HepG2 (cell line): ENCODE measurements at regions not wholly inside any gene's neighbourhood (a gene's known extent, or its start where the extent isn't known, plus 50 kb on each side); places are given as distances from the start of the nearest gene placed in this dataset.

Experiments used
- ATAC-seq: fragments of 200-7000 bp; cut with Tn5 transposase; 3 replicates; pipeline ENCODE4 v1.9.1; 2020; ENCODE audit warnings: mild to moderate bottlenecking, moderate library complexity
- BruUV-seq: library from RNA; stranded (reverse); fragments of 400-500 nt; replicated peaks from 2 replicates; lab custom pipeline; 2021; lab: Mats Ljungman, UMichigan
- CTCF ChIA-PET: fragments of 300-600 bp; formaldehyde crosslinking; extraction: SDS; loops from one replicate; lab custom pipeline; 2021; ENCODE audit warnings: low total read pairs, inconsistent platforms, low intra/inter-chr PET ratio; lab: Yijun Ruan, JAX
- POLR2A ChIA-PET: fragments of 350-600 bp; sonication (Branson Sonifier 250); formaldehyde crosslinking; loops from one replicate; lab custom pipeline; 2020; ENCODE audit warnings: antibody characterized with exemption, inconsistent platforms; lab: Yijun Ruan, JAX
- DNase-seq: peaks from one replicate; pipeline ENCODE4 v3.0.0-alpha.2; 2015; ENCODE audit warnings: low spot score
- FAIRE-seq: peaks from 3 replicates; lab custom pipeline; 2011; peaks lifted over from hg19 to GRCh38; lab: Jason Lieb, UNC
- H2AFZ ChIP-seq: one replicate; pipeline ENCODE4 v1.6.1; 2011; ENCODE audit warnings: low read length, inconsistent platforms
- H3K27ac ChIP-seq: fragments of 300-600 bp; 3 replicates; pipeline ENCODE4 v1.8.0; 2011; ENCODE audit warnings: mixed run types, mild to moderate bottlenecking, mixed read lengths, low read length, inconsistent platforms; ENCODE audit not compliant: insufficient read depth; ENCODE audit errors: extremely low read length
- H3K27me3 ChIP-seq, 2 experiments: fragments of 200-600 bp in 1 of 2; 2 replicates in 1 of 2; 3 replicates in 1 of 2; pipeline versions ENCODE4 v1.6.0 to v1.8.0; 2011; ENCODE audit warnings: low read length in 2 of 2, mild to moderate bottlenecking in 2 of 2, moderate library complexity in 2 of 2, inconsistent platforms in 1 of 2; ENCODE audit not compliant: insufficient read depth in 2 of 2, control insufficient read depth in 1 of 2
- H3K36me3 ChIP-seq, 2 experiments: fragments of 200-600 bp in 1 of 2; replicated peaks in 1 of 2; 2 replicates in 1 of 2; 3 replicates in 1 of 2; pipeline versions ENCODE4 v1.5.1 to v1.8.0; 2011; ENCODE audit warnings: low read length in 2 of 2, inconsistent platforms in 1 of 2; ENCODE audit not compliant: insufficient read depth in 2 of 2, control insufficient read depth in 1 of 2
- H3K4me1 ChIP-seq: 2 replicates; pipeline ENCODE4 v1.5.1; 2012; ENCODE audit warnings: low read length, inconsistent platforms; ENCODE audit not compliant: insufficient read depth
- H3K4me2 ChIP-seq: 2 replicates; pipeline ENCODE4 v1.6.0; 2011; ENCODE audit warnings: low read depth, low read length, inconsistent platforms
- H3K4me3 ChIP-seq, 3 experiments: fragments of 200-600 bp in 1 of 3; sonication (generic), shearing (Covaris generic) in 1 of 3; replicated peaks in 1 of 3; 2 replicates each; pipeline ENCODE4 v1.5.1; 2011 to 2016; ENCODE audit warnings: low read length in 3 of 3, inconsistent platforms in 2 of 3, low read depth in 2 of 3, mild to moderate bottlenecking in 2 of 3, control low read depth in 1 of 3, mixed read lengths in 1 of 3; ENCODE audit not compliant: insufficient read depth in 1 of 3
- H3K79me2 ChIP-seq: one replicate; pipeline ENCODE4 v1.6.1; 2011; ENCODE audit warnings: low read length, inconsistent platforms; ENCODE audit not compliant: insufficient read depth
- H3K9ac ChIP-seq: 2 replicates; pipeline ENCODE4 v1.6.0; 2011; ENCODE audit warnings: mild to moderate bottlenecking, low read depth, low read length, inconsistent platforms; ENCODE audit not compliant: insufficient read depth
- H3K9me3 ChIP-seq: 2 replicates; pipeline ENCODE4 v1.5.1; 2012; ENCODE audit warnings: mild to moderate bottlenecking, low read length
- H4K20me1 ChIP-seq: 2 replicates; pipeline ENCODE4 v1.6.0; 2011; ENCODE audit warnings: inconsistent platforms, mild to moderate bottlenecking, low read length, moderate library complexity; ENCODE audit not compliant: insufficient read depth
- KDM3A ChIP-seq: IDR thresholded peaks from 2 replicates; pipeline ENCODE4 v1.6.1; 2018; ENCODE audit warnings: low read depth, missing compliant biosample characterization
- MLLT10 ChIP-seq: sonication (generic); formaldehyde crosslinking; IDR thresholded peaks from 2 replicates; pipeline ENCODE4 v1.4.0; 2020; ENCODE audit warnings: missing genetic modification reagents
- NKX3-1 ChIP-seq: sonication (generic); formaldehyde crosslinking; IDR thresholded peaks from 2 replicates; pipeline ENCODE4 v1.5.0; 2020; ENCODE audit warnings: missing genetic modification reagents
- NONO ChIP-seq, 2 experiments: fragments of 450-650 bp in 1 of 2; sonication (generic) in 1 of 2; formaldehyde crosslinking in 1 of 2; IDR thresholded peaks in 1 of 2; conservative IDR thresholded peaks in 1 of 2; 2 replicates each; pipeline versions ENCODE4 v1.6.1 to v1.8.0; 2017 to 2022; ENCODE audit warnings: mild to moderate bottlenecking in 1 of 2, missing genetic modification reagents in 1 of 2, moderate library complexity in 1 of 2
- SMAD1 ChIP-seq: sonication (generic); formaldehyde crosslinking; IDR thresholded peaks from 2 replicates; pipeline ENCODE4 v1.4.0; 2020; ENCODE audit warnings: missing genetic modification reagents, low read depth, mild to moderate bottlenecking, borderline replicate concordance
- SNRNP70 ChIP-seq: fragments of 200-400 bp; formaldehyde crosslinking; IDR thresholded peaks from 2 replicates; pipeline ENCODE4 v1.6.1; 2017; ENCODE audit warnings: mild to moderate bottlenecking, low read depth, low read length, moderate library complexity
- ZNF589 ChIP-seq: sonication (generic); formaldehyde crosslinking; conservative IDR thresholded peaks from 2 replicates; pipeline ENCODE4 v1.8.0; 2022; ENCODE audit warnings: mild to moderate bottlenecking, moderate library complexity, missing genetic modification reagents
- ZNF7 ChIP-seq: IDR thresholded peaks from 2 replicates; pipeline ENCODE4 v1.6.1; 2016; ENCODE audit warnings: missing biosample characterization, missing genetic modification reagents
- ZNF773 ChIP-seq: sonication (generic); formaldehyde crosslinking; IDR thresholded peaks from 2 replicates; pipeline ENCODE4 v1.4.0; 2020; ENCODE audit warnings: missing genetic modification reagents, borderline replicate concordance
- WGBS: methylation state at CpG from one replicate; pipeline ENCODE4 v1.1.6; 2017; ENCODE audit warnings: low lambda C conversion rate; 5-methylcytosine and 5-hydroxymethylcytosine counted together
- in situ Hi-C: cut with HindIII; loops from 2 replicates; pipeline ENCODE4 v1.10.0; 2017; ENCODE audit warnings: low pct_unique_long_range_greater_than_20kb; ENCODE audit not compliant: extremely low pct_ligation_motif_present
- intact Hi-C: fragments of 100-400 bp; cut with micrococcal nuclease; formaldehyde crosslinking; loops from one replicate; pipeline ENCODE4 v1.10.0; 2022; ENCODE audit not compliant: unreplicated experiment
- TF ChIP-seq, protein P1 (sequence below): sonication (generic); formaldehyde crosslinking; IDR thresholded peaks from 2 replicates; pipeline ENCODE4 v1.4.0; 2020; ENCODE audit warnings: missing genetic modification reagents
- TF ChIP-seq, protein P2 (sequence below): sonication (generic); IDR thresholded peaks from 2 replicates; pipeline ENCODE4 v1.6.1; 2016; ENCODE audit warnings: low read depth, borderline replicate concordance

DNA sequence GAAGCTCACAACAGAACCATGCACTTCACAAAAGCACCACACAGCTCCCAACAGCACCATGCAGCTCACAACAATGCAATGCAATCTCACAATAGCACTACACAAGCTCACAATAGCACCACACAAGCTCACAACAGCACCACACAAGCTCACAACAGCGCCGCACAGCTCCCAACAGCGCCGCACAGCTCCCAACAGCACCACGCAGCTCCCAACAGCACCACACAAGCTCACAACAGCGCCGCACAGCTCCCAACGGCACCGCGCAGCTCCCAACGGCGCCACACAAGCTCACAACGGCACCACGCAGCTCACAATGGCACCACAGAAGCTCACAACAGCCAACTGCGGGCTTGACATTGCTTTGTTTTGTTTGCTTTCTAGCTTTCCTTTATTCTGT is 198.1 kb downstream of the DLL1 start:
- ATAC-seq, result no peak
- in situ Hi-C loops, result no loop called here
- no peaks in the 10 kb centered on the region for H3K36me3 ChIP-seq
- no peak overlapping the region for H3K4me2 ChIP-seq
- no peak for DNase-seq
- WGBS, result 40% methylated on average over 15 of the region's 15 CpGs
- FAIRE-seq, result no peak
- H3K9me3 ChIP-seq, result no peaks in the 10 kb centered on the region
- no peaks in the 10 kb centered on the region; the same call in 1 of the 2 replicates for H4K20me1 ChIP-seq
- no peak overlapping the region for H3K4me3 ChIP-seq
- H3K27me3 ChIP-seq, result peaks cover 21 to 92% of the 10 kb centered on the region in 2 experiments; a peak in 4 of 5 replicates
- intact Hi-C loops, result no loop called here
- H2AFZ ChIP-seq, result no peak overlapping the region
- no peaks in the 10 kb centered on the region for H3K4me1 ChIP-seq
- H3K9ac ChIP-seq, result no peak overlapping the region
- 0 out of 2 replicates have a peak, but pooled peaks have one; percentile 30 for TF ChIP-seq NONO (IDR thresholded peaks at IDR 0.05)
- TF ChIP-seq NONO (CRISPR knock-in tag; conservative IDR thresholded peaks at IDR 0.05), result no peak
- no peak for TF ChIP-seq ZNF589 (CRISPR knock-in tag)
- CTCF ChIA-PET, result no interaction called here
- H3K27ac ChIP-seq, result no peak overlapping the region
- POLR2A ChIA-PET, result no interaction called here
- no peaks in the 10 kb centered on the region for H3K79me2 ChIP-seq
- BruUV-seq, result no TSS peak

DNA sequence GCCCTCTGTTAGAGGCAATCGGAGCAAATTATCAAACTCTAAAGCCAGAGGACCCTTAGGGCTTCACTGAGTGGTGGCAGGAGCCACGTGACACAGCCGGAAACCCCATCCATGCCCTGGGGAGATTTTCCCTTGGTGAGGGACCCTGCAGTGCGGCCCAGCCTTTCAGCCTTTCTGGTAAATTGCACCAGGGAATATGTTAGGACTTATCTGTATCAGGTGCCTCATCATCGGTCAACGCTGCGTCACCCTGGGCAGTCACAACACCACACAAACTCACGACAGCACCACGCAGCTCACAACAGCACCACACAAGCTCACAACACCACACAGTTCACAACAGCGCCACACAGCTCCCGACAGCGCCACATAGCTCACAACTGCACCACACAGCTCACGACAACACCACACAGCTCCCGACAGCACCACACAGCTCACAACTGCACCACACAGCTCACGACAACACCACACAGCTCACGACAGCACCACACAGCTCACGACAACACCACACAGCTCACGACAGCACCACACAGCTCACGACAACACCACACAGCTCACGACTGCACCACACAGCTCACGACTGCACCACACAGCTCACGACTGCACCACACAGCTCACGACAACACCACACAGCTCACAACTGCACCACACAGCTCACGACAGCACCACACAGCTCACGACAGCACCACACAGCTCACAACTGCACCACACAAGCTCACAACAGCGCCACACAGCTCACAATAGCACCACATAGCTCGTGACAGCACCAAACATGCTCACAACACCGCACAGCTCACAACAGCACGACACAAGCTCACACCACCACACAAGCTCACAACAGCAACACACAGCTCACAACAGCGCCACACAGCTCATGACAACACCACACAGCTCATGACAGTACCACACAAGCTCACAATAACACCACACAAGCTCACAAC is 199.0 kb downstream of the DLL1 start:
- in situ Hi-C loops, result no loop called here
- Histone ChIP-seq H3K4me2 (no peak overlapping the region), H3K79me2 (no peaks in the 10 kb centered on the region), H3K4me3 (no peak overlapping the region), H3K4me1 (no peaks in the 10 kb centered on the region), H3K36me3 (no peaks in the 10 kb centered on the region), H4K20me1 (no peaks in the 10 kb centered on the region; the same call in 1 of the 2 replicates), H3K27me3 (peaks cover 18 to 83% of the 10 kb centered on the region in 2 experiments; a peak in 4 of 5 replicates), H2AFZ (no peak overlapping the region), H3K27ac (no peak overlapping the region), H3K9me3 (no peaks in the 10 kb centered on the region), H3K9ac (no peak overlapping the region)
- DNase-seq, result no peak
- no peak for ATAC-seq
- POLR2A ChIA-PET, result no interaction called here
- BruUV-seq, result no TSS peak
- WGBS, result 49% methylated on average over 23 of the region's 30 CpGs
- intact Hi-C loops, result no loop called here
- FAIRE-seq, result no peak
- CTCF ChIA-PET, result no interaction called here
- TF ChIP-seq, protein P1, sequence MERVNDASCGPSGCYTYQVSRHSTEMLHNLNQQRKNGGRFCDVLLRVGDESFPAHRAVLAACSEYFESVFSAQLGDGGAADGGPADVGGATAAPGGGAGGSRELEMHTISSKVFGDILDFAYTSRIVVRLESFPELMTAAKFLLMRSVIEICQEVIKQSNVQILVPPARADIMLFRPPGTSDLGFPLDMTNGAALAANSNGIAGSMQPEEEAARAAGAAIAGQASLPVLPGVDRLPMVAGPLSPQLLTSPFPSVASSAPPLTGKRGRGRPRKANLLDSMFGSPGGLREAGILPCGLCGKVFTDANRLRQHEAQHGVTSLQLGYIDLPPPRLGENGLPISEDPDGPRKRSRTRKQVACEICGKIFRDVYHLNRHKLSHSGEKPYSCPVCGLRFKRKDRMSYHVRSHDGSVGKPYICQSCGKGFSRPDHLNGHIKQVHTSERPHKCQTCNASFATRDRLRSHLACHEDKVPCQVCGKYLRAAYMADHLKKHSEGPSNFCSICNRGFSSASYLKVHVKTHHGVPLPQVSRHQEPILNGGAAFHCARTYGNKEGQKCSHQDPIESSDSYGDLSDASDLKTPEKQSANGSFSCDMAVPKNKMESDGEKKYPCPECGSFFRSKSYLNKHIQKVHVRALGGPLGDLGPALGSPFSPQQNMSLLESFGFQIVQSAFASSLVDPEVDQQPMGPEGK (CRISPR knock-in tag), result no peak
- TF ChIP-seq ZNF7, result no peak
- no peak for TF ChIP-seq KDM3A (CRISPR knock-in tag)
- TF ChIP-seq SMAD1 (CRISPR knock-in tag), result no peak
- no peak for TF ChIP-seq ZNF773 (CRISPR knock-in tag)
- no peak for TF ChIP-seq SNRNP70
- TF ChIP-seq MLLT10 (CRISPR knock-in tag), result no peak
- TF ChIP-seq NKX3-1 (CRISPR knock-in tag), result no peak
- TF ChIP-seq, protein P2, sequence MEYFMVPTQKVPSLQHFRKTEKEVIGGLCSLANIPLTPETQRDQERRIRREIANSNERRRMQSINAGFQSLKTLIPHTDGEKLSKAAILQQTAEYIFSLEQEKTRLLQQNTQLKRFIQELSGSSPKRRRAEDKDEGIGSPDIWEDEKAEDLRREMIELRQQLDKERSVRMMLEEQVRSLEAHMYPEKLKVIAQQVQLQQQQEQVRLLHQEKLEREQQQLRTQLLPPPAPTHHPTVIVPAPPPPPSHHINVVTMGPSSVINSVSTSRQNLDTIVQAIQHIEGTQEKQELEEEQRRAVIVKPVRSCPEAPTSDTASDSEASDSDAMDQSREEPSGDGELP, result no peak
